Vagina (tissue), 2 donors: ENCODE measurements at regions not wholly inside any gene's neighbourhood (a gene's known extent, or its start where the extent isn't known, plus 50 kb on each side); places are given as distances from the start of the nearest gene placed in this dataset.
"Not testable (repeated sequence)": the region's sequence is repeated elsewhere in the genome, so short reads cannot be mapped to it uniquely, and the experiment has no call there.

Source experiments
- DNase-seq, 2 donors: peaks; one replicate each; pipeline ENCODE4 v3.0.0-alpha.2; 2017; ENCODE audit errors: extremely low spot score in 2 of 2
- H3K27ac ChIP-seq: fragments of 200-600 bp; sonication (generic); one replicate; pipeline ENCODE4 v1.5.1; 2019
- H3K27me3 ChIP-seq: fragments of 200-600 bp; sonication (generic); one replicate; pipeline ENCODE4 v1.5.1; 2019
- H3K36me3 ChIP-seq, 2 donors: fragments of 200-600 bp; sonication (generic); one replicate each; pipeline ENCODE4 v1.5.1; 2017 to 2019
- H3K4me1 ChIP-seq: fragments of 200-600 bp; sonication (generic); one replicate; pipeline ENCODE4 v1.5.1; 2019
- H3K4me3 ChIP-seq, 2 donors: fragments of 200-600 bp; sonication (generic); 1 replicate in 1 of 2; 2 replicates in 1 of 2; pipeline ENCODE4 v1.5.1; 2016 to 2019
- H3K9me3 ChIP-seq: fragments of 200-600 bp; sonication (generic); one replicate; pipeline ENCODE4 v1.5.1; 2019
- POLR2A ChIP-seq, 2 donors: fragments of 450-650 bp; IDR thresholded peaks; one replicate each; pipeline ENCODE4 v1.6.1; 2017; ENCODE audit warnings: antibody characterized with exemption in 2 of 2, mild to moderate bottlenecking in 2 of 2, moderate library complexity in 2 of 2
- POLR2AphosphoS5 ChIP-seq, 2 donors: sonication (generic); formaldehyde crosslinking; IDR thresholded peaks; one replicate each; pipeline ENCODE4 v1.9.0; 2017; ENCODE audit warnings: antibody characterized with exemption in 2 of 2, mild to moderate bottlenecking in 2 of 2, low read depth in 1 of 2; ENCODE audit not compliant: insufficient read depth in 1 of 2
- intact Hi-C: fragments of 100-400 bp; cut with DNase I; formaldehyde crosslinking; loops from one replicate; pipeline ENCODE4 v1.15.1; 2023
- TF ChIP-seq, protein P1 (sequence below), 3 experiments: fragments of 450-650 bp in 2 of 3; fragments of 200-600 bp in 1 of 3; sonication (generic) in 1 of 3; IDR thresholded peaks; one replicate each; pipeline ENCODE4 v1.5.1; 2017 to 2019; ENCODE audit warnings: antibody characterized with exemption in 3 of 3, mild to moderate bottlenecking in 2 of 3, moderate library complexity in 2 of 3

DNA sequence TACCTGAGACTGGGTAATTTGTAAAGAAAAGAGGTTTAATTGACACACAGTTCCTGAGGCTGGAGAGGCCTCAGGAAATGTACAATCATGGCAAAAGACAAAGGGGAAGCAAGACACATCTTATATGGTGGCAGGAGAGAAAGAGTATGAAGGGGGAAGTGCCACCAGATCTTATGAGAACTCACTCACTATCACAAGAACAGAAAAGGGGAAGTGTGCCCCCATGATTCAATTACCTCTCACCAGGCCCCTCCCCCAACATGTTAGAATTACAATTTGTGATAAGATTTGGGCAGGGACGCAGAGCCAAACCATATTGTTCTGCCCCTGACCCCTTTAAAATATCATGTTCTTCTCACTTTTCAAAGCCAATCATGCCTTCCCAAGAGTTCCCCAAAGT is 744.2 kb upstream of the CDH18 start:
- H3K36me3 ChIP-seq, H3K27me3 ChIP-seq, DNase-seq, H3K4me1 ChIP-seq, H3K9me3 ChIP-seq, H3K4me3 ChIP-seq, intact Hi-C loops, H3K27ac ChIP-seq: not testable (repeated sequence)

DNA sequence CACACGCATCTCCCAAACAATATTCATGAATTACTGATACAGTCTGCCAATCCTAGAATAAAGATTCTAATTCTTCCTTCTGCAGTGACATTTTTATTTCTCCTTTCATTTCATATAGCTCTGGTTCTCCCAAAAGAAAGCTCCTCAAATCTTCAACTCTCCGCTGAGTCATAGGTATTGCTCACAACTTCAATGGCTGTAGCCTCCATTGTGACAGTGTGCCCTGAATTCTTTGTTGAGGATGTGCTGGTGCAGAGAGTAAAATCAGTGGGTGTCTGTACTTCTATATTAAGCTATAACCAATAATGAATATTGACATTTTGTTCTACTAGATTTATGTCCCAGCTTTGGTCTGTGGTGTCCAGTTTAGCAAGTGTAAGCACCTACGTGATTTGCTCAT is 733.3 kb upstream of the CDH18 start:
- intact Hi-C loops, H3K36me3 ChIP-seq, H3K27ac ChIP-seq, H3K4me3 ChIP-seq, H3K9me3 ChIP-seq, H3K4me1 ChIP-seq, H3K27me3 ChIP-seq, DNase-seq: not testable (repeated sequence)

DNA sequence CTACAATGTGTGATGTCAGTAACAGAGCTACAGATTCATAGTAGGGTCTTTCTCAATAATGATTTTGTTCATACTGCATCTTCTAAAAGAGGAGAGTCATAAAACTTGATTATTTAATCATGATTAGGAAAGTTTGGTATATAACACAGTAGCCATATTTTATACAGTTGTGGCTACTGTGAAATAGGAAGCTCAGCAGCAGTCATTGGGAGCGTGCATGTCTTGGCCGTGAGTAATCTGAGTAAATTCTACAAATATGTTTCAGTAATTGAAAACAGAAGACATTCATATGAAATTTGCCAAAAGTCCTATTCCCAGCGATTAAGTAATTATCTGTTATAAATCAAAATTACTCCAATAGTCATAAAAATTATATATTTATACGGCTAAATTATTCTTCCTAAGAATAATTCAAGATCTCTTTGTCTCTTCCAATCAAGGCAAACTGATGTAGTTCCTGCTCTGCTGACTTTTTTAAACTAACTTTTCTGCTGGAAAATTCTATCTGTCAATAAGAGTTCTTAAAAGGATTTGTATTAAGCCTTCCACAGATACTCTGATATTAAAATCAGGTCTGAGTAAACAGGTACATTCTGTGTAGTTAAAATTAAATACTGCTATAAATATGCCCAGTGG is 723.6 kb upstream of the CDH18 start:
- H3K36me3 ChIP-seq, intact Hi-C loops, H3K9me3 ChIP-seq, DNase-seq, H3K4me3 ChIP-seq, H3K27ac ChIP-seq, H3K27me3 ChIP-seq, H3K4me1 ChIP-seq: not testable (repeated sequence)

DNA sequence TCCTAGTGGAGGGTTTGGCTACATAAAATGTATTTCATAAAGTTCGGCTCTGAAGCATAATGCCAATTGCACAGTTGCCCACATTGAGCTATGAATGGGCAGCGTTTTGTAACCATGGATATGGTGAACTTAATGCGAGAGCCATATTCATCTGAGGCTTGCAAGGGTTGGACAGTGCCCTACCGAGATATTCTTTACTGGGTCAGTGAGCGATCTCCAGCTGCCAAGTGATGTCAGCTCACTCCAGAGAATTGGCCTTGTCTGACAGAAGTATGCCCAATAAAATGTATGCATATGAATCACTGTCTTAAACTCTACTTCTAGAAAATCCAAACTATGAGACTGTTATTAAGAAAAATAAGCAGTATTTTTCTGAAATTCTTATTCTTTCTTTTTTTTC is 719.6 kb upstream of the CDH18 start:
- DNase-seq, H3K27ac ChIP-seq, H3K27me3 ChIP-seq, intact Hi-C loops, H3K4me3 ChIP-seq, H3K36me3 ChIP-seq, H3K4me1 ChIP-seq, H3K9me3 ChIP-seq: not testable (repeated sequence)

DNA sequence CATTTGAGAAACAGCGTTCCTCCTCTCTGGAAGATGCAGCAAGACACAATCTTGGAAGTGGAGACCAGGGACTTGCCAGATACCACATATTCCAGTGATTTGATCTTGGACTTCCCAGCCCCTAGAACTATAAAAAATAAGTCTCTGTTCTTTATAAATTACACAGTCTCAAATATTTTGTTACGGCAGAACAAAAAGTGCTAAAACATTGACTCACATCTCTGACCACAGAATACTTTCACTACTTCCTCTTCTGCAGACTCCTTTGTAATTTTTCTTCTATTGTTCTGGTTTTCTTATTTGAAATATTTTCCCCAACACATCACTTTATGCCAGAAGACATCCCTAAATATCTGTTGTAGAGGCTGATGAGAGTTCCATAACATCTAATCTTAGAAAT is 706.1 kb upstream of the CDH18 start:
- Histone ChIP-seq H3K36me3 (no peaks in the 10 kb centered on the region), H3K27ac (no peak overlapping the region), H3K4me3 (no peak overlapping the region), H3K4me1 (no peaks in the 10 kb centered on the region), H3K27me3 (no peaks in the 10 kb centered on the region), H3K9me3 (no peaks in the 10 kb centered on the region)
- TF ChIP-seq POLR2A (IDR thresholded peaks at IDR 0.05), result no peak
- TF ChIP-seq, protein P1, sequence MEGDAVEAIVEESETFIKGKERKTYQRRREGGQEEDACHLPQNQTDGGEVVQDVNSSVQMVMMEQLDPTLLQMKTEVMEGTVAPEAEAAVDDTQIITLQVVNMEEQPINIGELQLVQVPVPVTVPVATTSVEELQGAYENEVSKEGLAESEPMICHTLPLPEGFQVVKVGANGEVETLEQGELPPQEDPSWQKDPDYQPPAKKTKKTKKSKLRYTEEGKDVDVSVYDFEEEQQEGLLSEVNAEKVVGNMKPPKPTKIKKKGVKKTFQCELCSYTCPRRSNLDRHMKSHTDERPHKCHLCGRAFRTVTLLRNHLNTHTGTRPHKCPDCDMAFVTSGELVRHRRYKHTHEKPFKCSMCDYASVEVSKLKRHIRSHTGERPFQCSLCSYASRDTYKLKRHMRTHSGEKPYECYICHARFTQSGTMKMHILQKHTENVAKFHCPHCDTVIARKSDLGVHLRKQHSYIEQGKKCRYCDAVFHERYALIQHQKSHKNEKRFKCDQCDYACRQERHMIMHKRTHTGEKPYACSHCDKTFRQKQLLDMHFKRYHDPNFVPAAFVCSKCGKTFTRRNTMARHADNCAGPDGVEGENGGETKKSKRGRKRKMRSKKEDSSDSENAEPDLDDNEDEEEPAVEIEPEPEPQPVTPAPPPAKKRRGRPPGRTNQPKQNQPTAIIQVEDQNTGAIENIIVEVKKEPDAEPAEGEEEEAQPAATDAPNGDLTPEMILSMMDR (IDR thresholded peaks at IDR 0.05), result no peak
- TF ChIP-seq POLR2AphosphoS5 (IDR thresholded peaks at IDR 0.05; ENCODE audit: insufficient read depth in 1 of 2, low read depth in 1 of 2), result no peak
- intact Hi-C loops, result no loop called here
- DNase-seq, result no peak

DNA sequence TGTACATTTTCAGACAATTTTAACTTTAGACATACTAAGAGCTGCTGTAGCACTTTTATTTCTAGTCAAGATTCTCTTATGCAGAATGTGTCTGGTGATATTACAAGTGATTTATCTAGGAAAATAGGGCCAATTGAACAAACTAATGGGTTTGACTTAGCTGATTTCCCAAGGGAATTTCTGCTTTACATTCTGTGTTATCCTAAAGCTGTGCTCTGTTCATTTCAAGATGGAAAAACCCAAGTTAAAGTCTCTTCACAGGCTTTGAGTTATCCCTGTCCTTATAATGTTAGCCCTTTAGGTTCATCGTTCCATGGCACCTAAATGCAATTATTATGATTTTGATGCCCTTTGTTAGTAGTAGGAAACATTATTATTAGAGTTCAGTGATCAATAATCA is 704.9 kb upstream of the CDH18 start:
- no peak overlapping the region for H3K27ac ChIP-seq
- H3K27me3 ChIP-seq, result no peaks in the 10 kb centered on the region
- no peaks in the 10 kb centered on the region for H3K9me3 ChIP-seq
- DNase-seq, result no peak
- no peaks in the 10 kb centered on the region for H3K4me1 ChIP-seq
- no peaks in the 10 kb centered on the region for H3K36me3 ChIP-seq
- TF ChIP-seq POLR2A (IDR thresholded peaks at IDR 0.05), result no peak
- TF ChIP-seq POLR2AphosphoS5 (IDR thresholded peaks at IDR 0.05; ENCODE audit: insufficient read depth in 1 of 2, low read depth in 1 of 2), result no peak
- TF ChIP-seq, protein P1 (IDR thresholded peaks at IDR 0.05), result no peak
- intact Hi-C loops, result no loop called here
- H3K4me3 ChIP-seq, result no peak overlapping the region

DNA sequence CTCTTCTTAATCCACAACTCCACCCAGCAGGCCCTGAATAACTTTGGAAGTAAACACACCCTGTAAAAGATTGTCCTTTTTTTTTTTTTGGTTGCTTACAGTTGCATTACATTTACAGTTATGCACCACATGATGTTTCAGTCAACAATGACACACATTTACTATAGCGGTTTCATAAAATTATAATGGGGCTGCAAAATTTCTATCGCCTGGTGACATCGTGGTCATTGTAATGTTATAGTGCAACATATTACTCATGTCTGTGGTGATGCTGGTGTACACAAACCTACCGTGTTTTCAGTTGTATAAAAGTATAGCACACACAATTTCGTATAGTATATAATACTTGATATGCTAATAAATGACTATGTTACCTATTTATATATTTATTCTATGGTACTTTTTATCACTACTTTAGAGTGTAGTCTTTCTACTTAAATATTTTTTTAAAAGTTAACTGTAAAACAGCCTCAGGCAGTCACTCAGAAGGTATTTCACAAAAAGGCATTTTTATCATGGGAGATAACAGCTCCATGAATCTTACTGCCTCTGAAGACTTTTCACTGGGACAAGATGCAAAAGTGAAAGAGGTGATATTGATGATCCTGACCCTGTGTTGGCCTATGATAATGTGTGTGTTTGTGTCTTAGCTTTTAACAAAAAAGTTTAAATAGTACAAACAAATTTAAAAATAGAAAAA is 695.4 kb upstream of the CDH18 start:
- H3K27me3 ChIP-seq, result no peaks in the 10 kb centered on the region
- no peak overlapping the region for H3K27ac ChIP-seq
- intact Hi-C loops, result no loop called here
- no peaks in the 10 kb centered on the region for H3K4me1 ChIP-seq
- no peaks in the 10 kb centered on the region for H3K36me3 ChIP-seq
- H3K9me3 ChIP-seq, result no peaks in the 10 kb centered on the region
- no peak for TF ChIP-seq POLR2A (IDR thresholded peaks at IDR 0.05)
- TF ChIP-seq POLR2AphosphoS5 (IDR thresholded peaks at IDR 0.05; ENCODE audit: insufficient read depth in 1 of 2, low read depth in 1 of 2), result no peak
- no peak for DNase-seq
- no peak overlapping the region for H3K4me3 ChIP-seq
